Astrocyte (in vitro differentiated cells and primary cell): ENCODE measurements at regions not wholly inside any gene's neighbourhood (a gene's known extent, or its start where the extent isn't known, plus 50 kb on each side); places are given as distances from the start of the nearest gene placed in this dataset.

Source experiments
- CTCF ChIP-seq: IDR thresholded peaks from 2 replicates; pipeline ENCODE4 v1.5.1; 2011; ENCODE audit warnings: low read depth, mild to moderate bottlenecking, inconsistent platforms, low read length, moderate library complexity; ENCODE audit not compliant: insufficient read depth
- EZH2 ChIP-seq: IDR thresholded peaks from 2 replicates; pipeline ENCODE4 v1.6.1; 2012; ENCODE audit warnings: mild to moderate bottlenecking, low read length, inconsistent platforms; ENCODE audit not compliant: insufficient read depth

- TF ChIP-seq CTCF (no peak), EZH2 (no peak)
Observed at GRCh38 chr11:13137844-13138301, 128.8 kb downstream of the RASSF10 start.
